ENCODE measurements at regions not wholly inside any gene's neighbourhood (a gene's known extent, or its start where the extent isn't known, plus 50 kb on each side); places are given as distances from the start of the nearest gene placed in this dataset.

- TF ChIP-seq RXRA (IDR thresholded peaks at IDR 0.05) (no peak), MAX (IDR thresholded peaks at IDR 0.05) (no peak), CTCF (IDR thresholded peaks at IDR 0.05; ENCODE audit: low read depth, low read length, missing input control) (no peak), TAF1 (conservative IDR thresholded peaks at IDR 0.05) (no peak), REST (IDR thresholded peaks at IDR 0.05) (no peak), GABPA (IDR thresholded peaks at IDR 0.05 in 1 of 2, conservative IDR thresholded peaks at IDR 0.05 in 1 of 2) (no peak), ATF3 (IDR thresholded peaks at IDR 0.05) (no peak), YY1 (IDR thresholded peaks at IDR 0.05) (no peak), EGR1 (IDR thresholded peaks at IDR 0.05; ENCODE audit: low read depth in 2 of 2) (no peak), FOXA1 (IDR thresholded peaks at IDR 0.05) (no peak), JUND (IDR thresholded peaks at IDR 0.05) (no peak), HNF4G (IDR thresholded peaks at IDR 0.05) (no peak), HNF4A (conservative IDR thresholded peaks at IDR 0.05) (no peak)
Observed at GRCh38 chr13:34634448-34634847, 307.6 kb upstream of the NBEA start.

Measured in liver (tissue), 3 donors.